HG02642 (cell line): ENCODE measurements at regions not wholly inside any gene's neighbourhood (a gene's known extent, or its start where the extent isn't known, plus 50 kb on each side); places are given as distances from the start of the nearest gene placed in this dataset.

Source experiments
- ATAC-seq: cut with Tn5 transposase; IDR thresholded peaks from one replicate; pipeline ENCODE4 v1.9.1; 2021; ENCODE audit warnings: mild to moderate bottlenecking; ENCODE audit not compliant: unreplicated experiment, poor library complexity

DNA sequence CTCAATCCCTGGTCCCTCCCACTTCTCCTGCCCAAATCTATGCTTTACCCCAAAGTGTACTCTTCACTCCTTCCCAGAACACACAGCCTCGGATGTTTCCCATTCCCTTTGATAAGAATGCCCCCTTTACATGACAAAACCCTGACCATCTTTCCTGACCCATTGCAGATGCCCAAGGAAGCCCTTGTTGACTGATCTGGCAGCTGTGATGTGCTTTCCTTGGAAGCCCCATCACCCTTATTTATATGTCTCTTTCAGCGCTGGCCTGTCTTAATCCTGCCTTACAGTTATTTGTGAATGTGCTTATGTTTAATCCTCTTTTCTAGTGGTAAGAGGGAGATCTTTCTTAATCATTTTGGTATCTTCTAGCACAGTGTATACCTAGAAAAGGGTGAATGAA, 523.1 kb downstream of the CD83 start:
- no peak for ATAC-seq

DNA sequence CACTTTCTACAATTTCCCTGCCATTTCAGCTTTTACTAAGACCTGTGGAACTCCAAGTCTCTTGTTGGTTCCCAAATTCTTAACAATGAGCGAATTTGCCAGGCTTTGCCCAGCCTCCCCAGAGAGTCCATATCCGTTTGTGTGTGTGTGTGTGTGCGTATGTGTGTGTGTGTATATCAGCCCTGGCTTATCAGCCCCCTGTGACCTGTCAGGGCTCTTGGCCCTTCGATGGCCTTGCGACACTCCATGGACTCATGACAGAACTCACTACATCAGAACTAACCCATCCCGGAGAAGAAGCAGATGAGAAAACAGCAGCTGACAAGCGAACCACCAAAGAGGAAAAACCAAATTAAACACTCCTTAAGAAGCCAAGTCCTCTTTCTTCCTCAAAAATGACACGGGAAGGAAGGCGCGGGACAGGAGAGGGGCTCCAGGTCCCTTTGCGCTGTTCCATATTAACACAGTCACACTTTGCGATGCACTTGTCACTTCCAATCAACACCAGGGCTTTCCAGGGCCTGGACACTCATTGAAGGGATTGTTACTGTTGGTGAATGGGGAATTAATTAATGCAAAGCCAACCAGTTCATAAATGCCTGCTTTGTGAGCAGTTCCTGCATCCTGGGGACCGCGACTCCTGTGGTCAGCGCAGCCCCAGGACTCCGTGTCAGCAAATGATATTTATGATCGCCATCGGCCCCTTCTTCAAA, 524.0 kb downstream of the CD83 start:
- ATAC-seq = no peak

DNA sequence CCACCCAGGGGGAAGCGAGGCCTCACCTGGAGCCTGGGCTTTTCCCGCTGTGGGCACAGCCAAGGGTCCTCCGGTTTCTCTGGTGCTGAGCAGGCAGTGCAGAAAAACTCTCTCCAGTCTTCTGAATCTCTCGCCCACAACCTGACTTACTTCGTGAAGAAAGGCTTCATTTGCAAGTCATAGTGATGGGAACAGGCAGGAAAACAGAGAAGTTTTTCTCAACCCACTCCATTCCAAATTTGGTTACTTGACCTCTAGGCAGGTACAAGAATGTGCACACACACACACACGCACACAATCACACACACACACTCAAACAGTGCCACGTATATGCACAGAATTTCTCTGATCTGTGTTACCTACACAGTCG, 524.5 kb downstream of the CD83 start:
- no peak for ATAC-seq

DNA sequence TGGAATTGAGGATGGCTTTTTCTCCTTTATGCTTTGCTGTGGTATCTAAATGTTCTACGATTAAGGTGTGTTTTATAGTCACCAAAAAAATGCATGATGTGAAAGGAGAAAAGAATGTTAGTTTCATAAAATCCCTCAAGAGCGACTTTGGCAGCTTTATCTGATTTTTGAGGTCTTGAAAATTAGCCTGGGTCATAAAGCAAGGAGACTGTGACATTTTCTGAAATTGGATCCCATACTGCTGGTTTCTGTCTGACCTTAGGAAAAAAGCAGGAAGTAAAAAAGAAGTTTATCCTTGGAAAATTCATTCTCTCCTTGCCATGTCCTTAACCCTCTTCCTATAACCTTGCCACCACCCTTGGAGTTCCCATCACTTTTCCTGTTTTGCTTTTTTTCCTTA, 525.3 kb downstream of the CD83 start:
- ATAC-seq = no peak

DNA sequence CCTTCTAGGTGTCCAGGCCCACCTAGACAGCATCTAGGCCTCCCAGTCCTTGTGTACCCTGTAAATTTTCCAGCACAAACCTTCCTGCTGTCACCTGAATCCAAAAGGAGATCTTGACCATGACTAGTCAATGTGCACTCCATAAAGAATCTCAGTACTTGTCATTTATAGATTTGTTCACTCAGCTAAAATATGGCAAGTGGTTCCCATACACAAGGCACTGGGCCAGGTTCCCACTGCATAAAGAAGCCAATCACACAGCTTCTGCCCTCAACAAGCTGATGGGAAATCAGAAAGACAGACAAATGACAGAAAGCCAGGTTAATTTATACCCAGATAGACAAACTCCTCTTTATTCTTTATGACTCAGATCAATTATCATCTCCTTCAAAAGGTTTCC, 526.8 kb downstream of the CD83 start:
- no peak for ATAC-seq

DNA sequence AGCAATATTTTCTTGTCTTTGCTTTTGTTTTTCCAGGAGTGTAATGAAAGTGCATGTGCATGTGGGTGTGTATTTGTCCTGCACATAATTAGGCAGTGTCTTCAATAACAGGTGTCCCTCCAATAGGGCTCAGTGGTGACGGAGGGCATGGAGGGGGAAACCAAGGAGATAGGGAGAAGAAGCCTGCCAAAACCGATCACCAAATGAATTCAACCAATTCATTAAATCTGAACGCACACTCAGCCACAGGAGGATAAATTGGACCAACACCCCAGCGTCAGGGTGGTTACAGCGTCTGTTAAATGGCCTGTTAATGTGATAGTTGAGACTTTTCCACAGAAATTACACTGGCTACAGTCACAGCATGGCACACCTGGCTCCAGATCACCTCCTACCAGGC, 527.6 kb downstream of the CD83 start:
- ATAC-seq = no peak

DNA sequence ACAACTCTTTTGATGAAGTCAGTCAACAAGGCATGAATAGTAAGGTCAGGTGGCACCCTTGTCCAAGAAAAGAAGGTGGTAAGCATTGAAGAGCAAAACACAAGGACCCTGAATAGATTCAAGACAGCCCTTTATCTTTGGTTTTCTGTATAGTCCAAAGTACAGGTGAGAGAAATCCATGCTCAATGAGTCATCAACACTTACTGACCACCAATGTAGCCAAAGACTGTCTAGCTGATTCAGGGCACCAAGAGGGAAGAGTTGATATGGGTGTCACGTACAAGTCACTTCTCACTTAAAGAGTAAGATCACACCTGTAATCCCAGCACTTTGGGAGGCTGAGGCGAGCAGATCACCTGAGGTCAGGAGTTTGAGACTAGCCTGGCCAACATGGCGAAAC, 528.3 kb downstream of the CD83 start:
- no peak for ATAC-seq

DNA sequence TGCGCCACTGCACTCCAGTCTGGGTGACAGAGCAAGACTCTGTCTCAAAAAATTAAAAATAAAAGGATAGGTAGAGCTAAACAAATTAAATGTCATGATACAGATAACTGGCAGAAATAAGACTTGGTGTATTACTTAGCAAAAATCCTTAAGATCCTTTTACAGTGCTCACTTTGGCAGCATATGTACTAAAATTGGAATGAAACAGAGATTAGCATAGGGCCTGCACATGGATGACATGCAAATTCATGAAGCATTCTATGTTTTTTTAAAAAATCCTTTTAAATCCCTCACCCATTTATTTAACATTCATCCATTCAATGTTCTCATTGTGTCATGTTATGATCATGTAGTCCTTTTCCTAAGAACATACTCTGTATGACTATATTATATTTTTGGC, 528.8 kb downstream of the CD83 start:
- ATAC-seq = no peak

DNA sequence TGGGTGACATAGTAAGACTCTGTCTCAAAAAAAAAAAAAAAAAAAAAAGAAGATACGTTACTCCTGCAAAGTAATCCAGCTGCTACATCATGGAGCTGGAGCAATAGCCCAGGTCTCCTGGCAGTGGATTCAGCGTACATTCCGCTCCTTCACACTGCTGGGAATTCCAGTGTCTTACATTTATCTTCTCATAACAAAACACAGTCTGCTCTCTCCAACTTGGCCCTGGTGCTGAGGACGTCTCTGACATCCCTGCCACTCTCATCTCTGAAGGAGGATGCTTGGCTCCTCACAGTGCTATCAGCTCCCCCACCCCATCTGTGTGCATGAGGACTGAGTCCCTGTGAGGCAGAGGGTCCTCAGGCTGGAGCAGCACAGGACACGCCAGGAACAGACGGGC, 529.8 kb downstream of the CD83 start:
- no peak for ATAC-seq

DNA sequence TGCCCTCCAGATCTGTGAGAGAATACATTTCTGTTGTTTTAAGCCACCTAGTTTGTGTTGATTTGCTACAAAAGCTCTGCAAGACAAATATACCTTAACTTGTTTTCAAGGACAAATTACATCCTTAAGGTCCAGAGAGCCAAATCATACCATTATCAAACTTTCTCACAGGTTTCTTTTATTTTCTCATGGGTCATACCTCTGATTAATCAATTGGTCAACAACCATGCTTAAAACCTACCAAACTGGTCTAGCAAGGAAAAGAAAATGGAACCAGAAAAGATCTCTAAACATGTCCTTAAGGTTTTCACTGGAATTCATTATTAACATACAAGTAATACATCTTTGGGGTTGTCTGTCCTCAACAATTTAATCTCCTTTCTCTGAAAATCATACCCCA, 535.0 kb downstream of the CD83 start:
- no peak for ATAC-seq

DNA sequence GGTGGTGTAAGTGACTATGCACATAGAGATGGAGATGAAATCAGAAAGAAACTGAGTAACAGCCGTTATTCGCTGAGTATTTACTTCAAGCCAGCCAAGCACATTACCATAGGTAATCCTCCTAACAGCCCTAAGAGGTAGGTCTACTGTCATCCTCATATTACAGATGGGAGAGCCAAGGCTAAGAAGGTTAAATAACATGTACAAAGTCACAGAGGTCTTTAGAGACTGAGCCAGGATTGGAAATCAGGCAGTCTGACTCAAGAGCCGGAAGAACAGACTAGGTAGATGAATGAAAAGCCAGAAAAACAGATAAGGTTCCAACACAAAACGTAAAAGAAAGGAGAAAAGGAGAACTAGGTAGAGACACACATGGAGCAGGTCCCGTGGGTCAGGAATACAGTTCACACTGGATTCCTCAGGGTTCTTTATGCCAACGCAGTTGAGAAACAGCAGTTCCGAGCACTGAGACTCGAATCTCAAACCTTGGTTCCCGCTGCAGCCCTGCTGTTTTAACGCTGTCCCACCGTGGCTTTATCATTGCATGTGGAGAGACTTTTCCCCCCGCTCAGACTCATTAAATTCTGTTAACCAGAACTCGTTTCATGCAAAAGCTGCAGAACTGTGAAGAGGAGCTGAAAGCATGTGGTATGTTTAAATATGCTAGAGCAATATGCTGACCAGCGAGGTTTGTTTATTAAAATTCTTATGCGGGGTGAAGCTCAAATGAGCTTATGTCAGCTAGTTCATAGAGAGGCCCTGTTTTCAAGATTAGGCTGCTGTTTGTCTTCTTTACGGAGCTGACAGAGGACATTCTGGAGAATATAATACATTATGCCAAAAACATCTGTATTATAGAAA, 537.9 kb downstream of the CD83 start:
- ATAC-seq = no peak

DNA sequence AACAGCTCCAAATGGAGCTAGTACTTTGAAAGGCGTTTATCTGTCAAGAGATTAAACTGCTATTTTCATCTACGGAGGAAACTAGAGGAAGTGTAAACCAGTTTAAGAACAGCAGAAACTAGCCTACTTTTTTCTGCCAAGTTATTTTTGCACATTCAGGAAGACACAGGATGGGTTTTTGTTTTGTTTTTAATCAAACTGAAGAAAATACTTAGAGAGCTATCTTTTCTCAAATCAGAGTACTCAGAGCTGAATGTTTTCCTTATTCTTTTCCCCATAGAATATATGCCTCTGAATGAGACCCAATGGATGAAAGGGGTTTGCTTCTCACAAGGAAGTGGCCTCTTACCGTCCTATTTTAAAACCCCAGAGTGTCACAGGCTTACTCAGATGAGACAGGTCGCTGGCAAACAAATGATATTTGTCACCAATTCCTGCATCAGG, 538.5 kb downstream of the CD83 start:
- ATAC-seq = no peak

DNA sequence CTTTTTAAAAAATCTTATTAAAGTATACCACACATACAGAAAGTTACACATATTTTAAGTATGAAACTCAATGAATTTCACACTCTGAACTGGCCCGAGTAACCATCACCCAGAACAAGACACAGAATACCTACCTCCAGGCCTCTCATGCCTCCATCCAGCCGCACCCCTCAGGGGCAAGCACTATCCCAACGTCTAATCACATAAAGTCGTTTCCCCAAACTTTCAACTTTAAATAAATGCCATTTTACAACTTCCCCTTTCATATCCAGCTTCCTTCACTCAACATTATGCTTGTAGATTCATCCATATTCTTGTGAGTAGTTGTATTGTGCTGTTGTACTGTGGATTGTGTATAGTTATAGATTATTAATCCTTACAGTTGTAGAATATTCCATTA, 539.1 kb downstream of the CD83 start:
- ATAC-seq = no peak

DNA sequence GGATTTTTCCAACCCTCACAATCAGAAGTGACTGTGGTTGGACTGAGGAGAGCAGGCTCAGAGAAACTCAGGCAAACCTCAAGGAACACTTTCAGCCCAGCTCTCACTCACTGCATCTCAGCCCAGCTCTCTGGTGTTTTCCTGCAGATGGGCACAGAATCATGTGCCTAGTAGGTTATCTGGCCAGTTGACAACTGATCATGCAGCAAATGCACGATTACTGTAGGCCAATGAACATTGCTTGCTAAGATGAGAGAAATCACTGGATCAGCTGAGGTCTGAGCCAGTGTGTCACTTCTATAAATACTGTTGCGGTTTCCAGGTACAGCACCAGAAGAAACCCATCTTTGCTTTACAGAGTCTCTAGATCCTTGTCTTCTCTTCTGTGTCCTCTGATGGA, 540.5 kb downstream of the CD83 start:
- no peak for ATAC-seq

DNA sequence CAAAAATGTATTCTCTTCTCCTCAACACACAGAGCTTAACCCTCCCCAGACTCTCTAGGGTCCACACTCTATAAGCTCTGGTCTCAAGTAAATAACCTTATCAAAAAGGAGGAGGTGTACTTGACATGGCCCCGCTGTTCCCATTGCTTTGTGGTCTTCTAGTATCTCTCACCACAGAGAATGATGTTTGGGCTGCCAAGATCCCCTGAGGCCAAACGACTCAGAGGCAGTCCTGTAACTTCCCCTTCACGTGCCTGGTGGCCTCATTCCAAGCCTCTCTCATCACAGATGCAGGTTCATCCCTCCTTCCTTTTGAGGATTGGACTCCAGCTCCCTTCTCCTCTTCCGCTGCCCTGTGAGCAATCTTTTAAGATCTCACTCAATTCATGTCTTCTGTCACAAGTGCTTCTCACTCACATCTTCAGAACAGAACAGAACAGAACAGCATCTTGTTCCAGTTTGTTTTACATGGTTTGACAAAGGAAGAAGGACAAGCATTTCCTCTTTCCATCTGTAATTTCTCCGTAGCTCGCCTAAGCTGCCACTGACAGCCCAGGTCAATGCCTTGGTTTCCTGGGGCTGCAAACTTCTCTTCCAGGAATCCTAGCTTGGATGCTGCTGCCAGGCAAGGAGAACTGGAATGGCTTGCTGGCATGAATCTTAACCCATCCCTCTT, 541.5 kb downstream of the CD83 start:
- no peak for ATAC-seq

DNA sequence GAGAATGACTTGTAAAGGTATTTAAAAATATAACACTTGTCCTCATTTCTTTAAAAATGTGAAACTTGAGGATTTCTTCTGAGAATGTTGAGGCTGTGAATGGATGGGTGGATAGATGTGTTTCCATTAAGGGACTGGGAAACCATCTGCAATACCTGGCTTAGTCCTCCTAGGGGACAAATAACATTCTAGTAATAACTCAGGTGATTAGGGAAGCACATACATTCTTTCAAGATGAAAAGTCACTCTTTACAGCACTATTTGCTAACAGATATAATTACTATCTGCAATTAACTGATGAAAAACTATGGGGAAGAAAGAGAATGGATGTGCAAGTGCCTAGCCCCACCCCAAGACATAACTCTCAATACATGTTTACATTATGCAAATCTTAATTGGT, 542.3 kb downstream of the CD83 start:
- no peak for ATAC-seq

DNA sequence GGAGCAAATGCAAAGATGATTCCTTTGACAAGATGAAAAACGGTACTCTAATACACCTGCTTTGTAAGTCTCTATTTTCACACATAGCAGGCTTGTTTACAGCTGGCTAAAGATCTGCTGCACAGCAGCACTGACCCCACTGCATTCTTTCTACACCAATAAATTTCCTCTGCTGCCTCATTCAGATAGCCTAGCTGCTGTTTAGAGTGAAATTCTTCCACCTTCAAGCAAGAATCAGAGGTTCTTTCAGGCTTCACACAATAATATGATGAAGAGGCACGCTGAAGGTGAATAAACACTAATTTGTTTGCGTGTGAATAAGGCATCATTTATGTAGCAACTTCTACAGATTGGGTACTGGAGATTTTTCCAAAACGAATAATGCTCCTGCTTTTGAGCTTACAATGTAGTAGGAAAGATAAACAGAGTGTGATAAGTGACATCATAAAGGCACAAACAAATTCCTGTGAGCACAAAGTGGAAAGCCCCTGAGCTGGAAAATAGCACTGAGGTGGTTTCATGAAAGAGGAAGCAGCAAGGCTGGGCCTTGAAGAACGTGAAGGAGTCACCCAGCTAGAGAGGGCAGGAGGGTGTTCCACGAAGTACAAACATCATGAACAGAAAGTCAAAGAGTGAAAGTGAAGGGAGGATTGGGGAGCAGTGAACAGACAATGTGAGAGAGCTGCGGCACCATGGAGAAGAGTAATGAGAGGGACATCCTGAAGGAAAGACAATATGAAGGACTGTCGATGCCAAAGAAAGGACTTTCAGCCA, 543.4 kb downstream of the CD83 start:
- ATAC-seq = peak; percentile 48

DNA sequence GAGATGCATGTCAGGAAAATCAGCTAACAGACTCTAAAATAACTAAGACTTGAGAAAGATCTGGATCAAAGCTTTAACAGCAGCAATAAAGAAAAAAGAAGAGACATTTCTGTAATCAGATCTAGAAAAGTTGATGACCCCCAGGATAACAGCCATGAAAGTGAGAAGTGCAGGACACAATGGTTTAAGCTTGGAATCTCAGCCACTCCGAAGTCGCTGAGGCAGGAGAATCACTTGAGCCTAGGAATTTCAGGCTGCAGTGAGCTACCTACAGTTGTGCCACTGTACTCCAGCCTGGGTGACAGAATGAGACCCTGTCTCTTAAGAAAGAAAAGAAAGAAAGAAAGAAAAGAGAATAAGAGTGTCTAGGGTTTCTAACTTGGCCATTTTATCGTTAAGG, 544.1 kb downstream of the CD83 start:
- no peak for ATAC-seq

DNA sequence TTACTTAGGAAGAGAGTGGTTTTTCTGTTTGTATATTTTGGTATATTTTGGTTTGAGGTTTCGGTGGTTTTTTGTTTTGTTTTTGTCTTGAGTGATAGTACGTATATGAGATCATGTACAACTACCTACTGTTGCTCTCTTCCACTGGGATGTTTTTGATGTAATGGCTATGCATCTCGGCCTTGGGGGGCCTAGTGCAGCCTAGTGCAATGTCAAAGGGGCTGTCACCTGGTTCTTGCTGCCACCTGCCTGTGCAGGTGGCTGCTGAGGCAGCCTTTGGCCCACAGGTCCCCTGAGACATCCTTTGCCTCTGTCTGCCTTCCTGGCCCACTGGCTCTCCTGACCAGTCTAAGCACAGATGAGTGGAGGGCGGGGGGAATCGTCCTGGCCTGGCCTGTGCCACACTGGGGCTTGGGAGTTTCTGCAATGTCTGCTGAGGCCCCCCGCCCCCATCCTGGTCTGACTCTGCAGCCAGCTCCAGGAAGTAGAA, 546.6 kb downstream of the CD83 start:
- peak; percentile 57 for ATAC-seq

DNA sequence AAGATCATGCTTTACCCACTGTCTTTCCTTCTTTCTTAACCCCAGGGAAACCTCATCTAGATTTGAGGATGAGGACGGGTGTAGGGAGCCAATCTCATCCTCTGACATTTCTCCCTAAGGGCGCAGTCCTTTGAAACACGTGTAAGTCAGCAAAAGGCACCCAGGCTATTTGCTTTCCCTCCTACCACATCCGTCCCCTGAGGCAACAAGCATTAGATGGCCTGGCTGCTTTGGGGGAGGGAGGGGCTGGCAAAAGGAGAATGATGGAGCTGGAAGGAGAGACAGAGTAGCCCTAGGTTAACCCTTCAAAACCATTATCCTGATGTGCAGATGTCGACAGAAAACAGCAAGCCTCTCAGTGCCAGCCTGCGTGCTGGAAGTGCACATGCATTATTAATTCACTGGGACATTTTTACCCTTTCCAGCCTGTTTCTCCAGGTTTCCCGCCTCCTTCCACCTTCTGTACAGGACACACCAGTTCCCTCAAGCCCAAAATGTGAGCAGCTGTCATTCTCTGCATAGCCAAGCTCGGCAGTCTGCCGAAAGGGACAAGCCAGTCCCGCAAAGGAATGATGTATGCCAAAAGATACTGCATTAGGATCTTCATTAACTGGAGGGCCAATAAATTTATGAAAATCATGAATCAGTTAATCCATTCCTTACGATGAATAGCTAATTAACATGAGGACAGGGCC, 547.2 kb downstream of the CD83 start:
- no peak for ATAC-seq
